Activated CD4-positive, alpha-beta T cell treated with anti-CD3 and anti-CD28 coated beads, Interleukin-2, amount 10 ng/mL, durations not matched to agents 24 days and 14 days (primary cell): ENCODE measurements at regions not wholly inside any gene's neighbourhood (a gene's known extent, or its start where the extent isn't known, plus 50 kb on each side); places are given as distances from the start of the nearest gene placed in this dataset.

Source experiments
- DNase-seq: peaks from one replicate; pipeline ENCODE4 v3.0.0; 2022
- H3K27ac Mint-ChIP-seq: one replicate; pipeline ENCODE4 v1.8.0; 2022; ENCODE audit warnings: mild to moderate bottlenecking, mixed read lengths
- H3K27me3 Mint-ChIP-seq: one replicate; pipeline ENCODE4 v1.8.0; 2022; ENCODE audit warnings: mixed read lengths
- H3K36me3 Mint-ChIP-seq: one replicate; pipeline ENCODE4 v1.8.0; 2022; ENCODE audit warnings: low read depth, mild to moderate bottlenecking, mixed read lengths
- H3K4me1 Mint-ChIP-seq: one replicate; pipeline ENCODE4 v1.8.0; 2021; ENCODE audit warnings: mixed read lengths
- H3K4me3 Mint-ChIP-seq: one replicate; pipeline ENCODE4 v1.8.0; 2022; ENCODE audit warnings: mild to moderate bottlenecking, moderate library complexity, mixed read lengths
- H3K9me3 Mint-ChIP-seq: one replicate; pipeline ENCODE4 v1.8.0; 2021; ENCODE audit warnings: mixed read lengths
- intact Hi-C: fragments of 100-400 bp; cut with micrococcal nuclease; formaldehyde crosslinking; loops from one replicate; pipeline ENCODE4 v1.15.1; 2023

GRCh38 chr9:12633016-12633765 is 60.0 kb upstream of the TYRP1 start:
- Mint-ChIP-seq H3K36me3 (no peaks in the 10 kb centered on the region), H3K27me3 (no peaks in the 10 kb centered on the region), H3K4me3 (no peak overlapping the region), H3K27ac (no peak overlapping the region), H3K4me1 (no peaks in the 10 kb centered on the region), H3K9me3 (peaks cover 5% of the 10 kb centered on the region)
- intact Hi-C loops, result no loop called here
- no peak for DNase-seq

- no peak overlapping the region for H3K4me3 Mint-ChIP-seq
- H3K27me3 Mint-ChIP-seq, result no peaks in the 10 kb centered on the region
- no peak overlapping the region for H3K27ac Mint-ChIP-seq
- H3K9me3 Mint-ChIP-seq, result peaks cover 5% of the 10 kb centered on the region
- intact Hi-C loops, result no loop called here
- no peaks in the 10 kb centered on the region for H3K36me3 Mint-ChIP-seq
- no peak for DNase-seq
- H3K4me1 Mint-ChIP-seq, result no peaks in the 10 kb centered on the region
These were observed 53.1 kb upstream of the TYRP1 start for GRCh38 chr9:12640016-12640587.

- Mint-ChIP-seq H3K36me3 (no peaks in the 10 kb centered on the region), H3K4me1 (no peaks in the 10 kb centered on the region), H3K27me3 (no peaks in the 10 kb centered on the region), H3K4me3 (no peak overlapping the region), H3K27ac (no peak overlapping the region), H3K9me3 (peaks cover 5% of the 10 kb centered on the region)
- intact Hi-C loops, result no loop called here
- DNase-seq, result no peak
These were observed 52.1 kb upstream of the TYRP1 start for GRCh38 chr9:12640866-12641636.
